SK-N-SH (cell line): ENCODE measurements at regions not wholly inside any gene's neighbourhood (a gene's known extent, or its start where the extent isn't known, plus 50 kb on each side); places are given as distances from the start of the nearest gene placed in this dataset.

Source experiments
- CTCF ChIA-PET: fragments of 300-600, 350-600 bp; formaldehyde crosslinking; extraction: SDS; loops from one replicate; lab custom pipeline; 2021; lab: Yijun Ruan, JAX
- POLR2A ChIA-PET: fragments of 350-600 bp; sonication (Branson Sonifier 250); formaldehyde crosslinking; extraction: SDS; loops from one replicate; lab custom pipeline; 2020; ENCODE audit warnings: antibody characterized with exemption, inconsistent platforms; lab: Yijun Ruan, JAX
- DNase-seq: peaks from one replicate; pipeline ENCODE4 v3.0.0; 2012
- H2AFZ ChIP-seq: fragments of 200-600 bp; sonication (generic); 2 replicates; pipeline ENCODE4 v1.8.1; 2016; ENCODE audit warnings: antibody characterized with exemption, mild to moderate bottlenecking, low read depth
- H3F3A ChIP-seq: fragments of 200-600 bp; sonication (generic); replicated peaks from 2 replicates; pipeline ENCODE3; 2016; ENCODE audit warnings: antibody characterized with exemption, mild to moderate bottlenecking; ENCODE audit not compliant: insufficient read depth
- H3K27ac ChIP-seq, 2 experiments: fragments of 200-500 bp in 1 of 2; fragments of 200-600 bp in 1 of 2; sonication (Bioruptor generic) in 1 of 2; sonication (generic), shearing (Covaris generic) in 1 of 2; 2 replicates each; pipeline versions ENCODE4 v1.5.1 to v1.6.1; 2014 to 2016; ENCODE audit warnings: low read depth in 2 of 2, inconsistent platforms in 1 of 2, low read length in 1 of 2, mild to moderate bottlenecking in 1 of 2, mixed read lengths in 1 of 2
- H3K27me3 ChIP-seq: fragments of 200-600 bp; sonication (generic), shearing (Covaris generic); 2 replicates; pipeline ENCODE4 v1.6.1; 2016; ENCODE audit warnings: mixed run types; ENCODE audit not compliant: insufficient read depth
- H3K36me3 ChIP-seq, 2 experiments: fragments of 200-500 bp in 1 of 2; fragments of 200-600 bp in 1 of 2; sonication (Bioruptor generic) in 1 of 2; sonication (generic) in 1 of 2; replicated peaks in 1 of 2; 2 replicates each; pipeline versions ENCODE3 to v1.5.1; 2014 to 2016; ENCODE audit warnings: low read length in 1 of 2, mild to moderate bottlenecking in 1 of 2; ENCODE audit not compliant: insufficient read depth in 2 of 2, control insufficient read depth in 1 of 2
- H3K4me1 ChIP-seq, 2 experiments: fragments of 200-500 bp in 1 of 2; fragments of 200-600 bp in 1 of 2; sonication (Bioruptor generic) in 1 of 2; sonication (generic), shearing (Covaris generic) in 1 of 2; 2 replicates each; pipeline versions ENCODE4 v1.5.1 to v1.6.1; 2014 to 2016; ENCODE audit warnings: low read depth in 1 of 2, low read length in 1 of 2, mixed run types in 1 of 2; ENCODE audit not compliant: insufficient read depth in 2 of 2, control insufficient read depth in 1 of 2
- H3K4me2 ChIP-seq: fragments of 200-600 bp; sonication (generic), shearing (Covaris generic); 2 replicates; pipeline ENCODE4 v1.6.1; 2017; ENCODE audit warnings: mixed run types
- H3K4me3 ChIP-seq, 2 experiments: fragments of 200-500 bp in 1 of 2; fragments of 200-600 bp in 1 of 2; sonication (Bioruptor generic) in 1 of 2; sonication (generic), shearing (Covaris generic) in 1 of 2; 2 replicates each; pipeline versions ENCODE4 v1.5.1 to v1.8.1; 2014 to 2016; ENCODE audit warnings: low read depth in 2 of 2, inconsistent platforms in 1 of 2, low read length in 1 of 2, mild to moderate bottlenecking in 1 of 2, mixed read lengths in 1 of 2, moderate library complexity in 1 of 2
- H3K79me2 ChIP-seq: fragments of 200-600 bp; sonication (generic); 2 replicates; pipeline ENCODE4 v1.8.1; 2017; ENCODE audit warnings: mild to moderate bottlenecking; ENCODE audit not compliant: insufficient read depth
- H3K9ac ChIP-seq: fragments of 200-600 bp; sonication (generic); 2 replicates; pipeline ENCODE4 v1.6.1; 2017; ENCODE audit warnings: mixed run types
- H3K9me2 ChIP-seq: fragments of 200-600 bp; sonication (generic); 2 replicates; pipeline ENCODE4 v1.6.1; 2017; ENCODE audit warnings: mixed run types
- H3K9me3 ChIP-seq: fragments of 200-600 bp; sonication (generic); 2 replicates; pipeline ENCODE4 v1.6.1; 2017; ENCODE audit warnings: mixed run types, mild to moderate bottlenecking, moderate library complexity
- H4K20me1 ChIP-seq: fragments of 200-600 bp; sonication (generic); 2 replicates; pipeline ENCODE4 v1.6.1; 2017; ENCODE audit warnings: mild to moderate bottlenecking, mixed run types; ENCODE audit not compliant: insufficient read depth
- EZH2phosphoT487 ChIP-seq: fragments of 200-600 bp; sonication (generic); IDR thresholded peaks from 2 replicates; pipeline ENCODE4 v1.6.1; 2017; ENCODE audit warnings: low read depth, mixed run types, mild to moderate bottlenecking, antibody characterized with exemption, moderate library complexity, borderline replicate concordance
- FOXM1 ChIP-seq: IDR thresholded peaks from 2 replicates; pipeline ENCODE4 v1.4.0; 2012; ENCODE audit warnings: low read depth, mild to moderate bottlenecking
- NFIC ChIP-seq: IDR thresholded peaks from 2 replicates; pipeline ENCODE4 v1.4.0; 2012; ENCODE audit warnings: borderline replicate concordance
- PBX3 ChIP-seq: IDR thresholded peaks from 2 replicates; pipeline ENCODE4; 2012
- RAD21 ChIP-seq: IDR thresholded peaks from 2 replicates; pipeline ENCODE4 v1.6.1; 2012; ENCODE audit warnings: mild to moderate bottlenecking, low read length
- REST ChIP-seq: IDR thresholded peaks from 2 replicates; pipeline ENCODE4 v1.6.1; 2012; ENCODE audit warnings: mild to moderate bottlenecking, low read depth, low read length, moderate library complexity
- WGBS: methylation state at CpG from one replicate; pipeline ENCODE4 v1.1.6; 2017; ENCODE audit warnings: low lambda C conversion rate; 5-methylcytosine and 5-hydroxymethylcytosine counted together

GRCh38 chr9:95764533-95765319, 110.8 kb upstream of the ERCC6L2 start:
- POLR2A ChIA-PET = no interaction called here
- no peaks in the 10 kb centered on the region for H3K36me3 ChIP-seq
- CTCF ChIA-PET = no interaction called here
- no peaks in the 10 kb centered on the region for H3K27me3 ChIP-seq
- H2AFZ ChIP-seq = no peak overlapping the region
- no peaks in the 10 kb centered on the region for H3K9me2 ChIP-seq
- no peak overlapping the region for H3K4me2 ChIP-seq
- DNase-seq = no peak
- H3K4me3 ChIP-seq = no peak overlapping the region
- H3F3A ChIP-seq = no peaks in the 10 kb centered on the region
- no peaks in the 10 kb centered on the region; a peak in 1 of 4 replicates for H3K4me1 ChIP-seq
- H3K9me3 ChIP-seq = no peaks in the 10 kb centered on the region
- WGBS = 75% methylated on average over 19 of the region's 19 CpGs
- H3K79me2 ChIP-seq = no peaks in the 10 kb centered on the region
- H3K9ac ChIP-seq = no peak overlapping the region
- TF ChIP-seq EZH2phosphoT487 (no peak), PBX3 (no peak), NFIC (no peak), RAD21 (no peak)
- H4K20me1 ChIP-seq = no peaks in the 10 kb centered on the region
- no peak overlapping the region for H3K27ac ChIP-seq

GRCh38 chr9:95763983-95764382, 111.5 kb upstream of the ERCC6L2 start:
- no peak overlapping the region for H3K4me3 ChIP-seq
- no peaks in the 10 kb centered on the region for H3F3A ChIP-seq
- no peaks in the 10 kb centered on the region for H3K79me2 ChIP-seq
- no peak for DNase-seq
- H3K4me2 ChIP-seq = no peak overlapping the region
- no peaks in the 10 kb centered on the region for H3K27me3 ChIP-seq
- H3K36me3 ChIP-seq = no peaks in the 10 kb centered on the region
- H3K27ac ChIP-seq = no peak overlapping the region
- no peak overlapping the region for H2AFZ ChIP-seq
- TF ChIP-seq REST (no peak), FOXM1 (no peak)
- H3K9me2 ChIP-seq = no peaks in the 10 kb centered on the region
- ChIA-PET POLR2A (no interaction called here), CTCF (no interaction called here)
- WGBS = 79% methylated on average over 2 of the region's 2 CpGs
- H4K20me1 ChIP-seq = no peaks in the 10 kb centered on the region
- H3K4me1 ChIP-seq = no peaks in the 10 kb centered on the region; a peak in 1 of 4 replicates
- H3K9me3 ChIP-seq = no peaks in the 10 kb centered on the region
- no peak overlapping the region for H3K9ac ChIP-seq
